Activated CD4-positive, CD25-positive, alpha-beta regulatory T cell treated with anti-CD3 and anti-CD28 coated beads, Interleukin-2, amount 50 U/mL, for 24 hours (primary cell): ENCODE measurements at regions not wholly inside any gene's neighbourhood (a gene's known extent, or its start where the extent isn't known, plus 50 kb on each side); places are given as distances from the start of the nearest gene placed in this dataset.

Experiments
- ATAC-seq, 2 donors: fragments of 150-1000 bp; cut with Tn5 transposase; one replicate each; pipeline ENCODE4 v1.10.0; 2021; ENCODE audit warnings: mild to moderate bottlenecking in 1 of 2, moderate library complexity in 1 of 2

DNA sequence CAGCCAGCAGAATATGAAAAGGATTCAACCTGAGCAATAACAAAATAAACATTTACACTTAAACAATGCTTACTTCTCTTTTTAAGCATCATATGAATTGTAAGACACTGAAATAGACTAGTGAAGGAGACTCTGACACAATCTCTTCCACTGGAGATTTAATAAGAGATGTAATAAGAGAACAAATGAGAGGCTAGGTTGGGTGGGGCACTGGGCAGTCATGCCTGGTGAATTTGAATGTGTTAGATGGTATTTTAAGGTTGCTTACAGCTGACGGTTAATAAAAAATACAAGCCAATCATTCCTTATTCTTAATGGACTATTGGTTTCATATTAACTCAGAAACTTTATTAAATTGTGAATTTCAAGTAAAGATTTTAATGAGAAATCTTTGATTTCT lies 105.9 kb upstream of the TARS1 start:
- ATAC-seq: no peak

DNA sequence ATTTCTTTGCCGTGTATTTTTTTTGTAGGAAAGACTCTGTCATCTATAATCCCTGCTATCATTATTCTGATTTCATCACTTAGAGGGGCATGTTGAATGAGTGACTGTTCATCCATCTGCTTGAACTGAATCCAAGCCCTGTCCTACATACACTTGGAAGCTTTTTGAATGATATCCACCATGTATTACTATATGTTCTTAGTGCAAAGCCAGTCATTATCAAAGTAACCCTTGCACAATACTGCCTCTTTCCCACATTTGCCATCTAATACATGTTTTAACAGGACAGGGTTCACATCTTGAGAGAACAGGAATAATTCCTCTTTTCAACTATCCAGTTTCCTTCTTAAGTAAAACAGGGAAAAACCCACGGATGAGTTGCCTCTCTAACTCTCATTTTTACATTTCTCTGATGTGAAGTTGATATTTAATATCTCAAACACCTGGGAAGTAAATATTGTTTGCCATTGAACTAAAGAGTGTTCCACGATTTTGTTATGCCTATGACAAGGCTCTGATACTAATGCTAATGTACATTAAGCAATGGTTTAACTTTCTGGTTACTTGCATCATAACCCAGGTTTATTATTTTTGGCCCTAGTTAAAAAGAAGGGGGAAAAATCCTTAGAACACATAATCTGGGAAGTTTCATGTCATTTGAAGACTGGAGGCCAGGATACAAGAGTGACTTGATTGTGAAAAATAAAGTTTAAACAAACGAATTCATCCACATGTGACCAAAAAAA lies 103.7 kb upstream of the TARS1 start:
- no peak for ATAC-seq

DNA sequence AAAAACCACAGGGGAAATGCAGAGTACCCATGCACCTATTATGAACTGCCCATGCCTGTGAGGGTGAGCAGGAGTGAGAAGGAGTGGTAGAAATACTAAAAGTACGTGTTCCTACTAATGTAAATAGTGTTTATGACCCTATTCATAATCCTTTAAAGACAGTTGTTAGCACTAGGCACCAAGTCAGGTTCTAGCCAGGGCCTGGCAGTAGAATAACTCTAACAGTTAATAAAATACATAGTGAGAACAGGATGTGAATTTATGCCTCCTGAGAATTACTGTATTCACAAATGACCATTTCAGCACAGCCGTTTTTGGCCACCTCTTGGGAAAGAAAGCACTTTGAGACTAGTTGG lies 103.2 kb upstream of the TARS1 start:
- no peak for ATAC-seq

DNA sequence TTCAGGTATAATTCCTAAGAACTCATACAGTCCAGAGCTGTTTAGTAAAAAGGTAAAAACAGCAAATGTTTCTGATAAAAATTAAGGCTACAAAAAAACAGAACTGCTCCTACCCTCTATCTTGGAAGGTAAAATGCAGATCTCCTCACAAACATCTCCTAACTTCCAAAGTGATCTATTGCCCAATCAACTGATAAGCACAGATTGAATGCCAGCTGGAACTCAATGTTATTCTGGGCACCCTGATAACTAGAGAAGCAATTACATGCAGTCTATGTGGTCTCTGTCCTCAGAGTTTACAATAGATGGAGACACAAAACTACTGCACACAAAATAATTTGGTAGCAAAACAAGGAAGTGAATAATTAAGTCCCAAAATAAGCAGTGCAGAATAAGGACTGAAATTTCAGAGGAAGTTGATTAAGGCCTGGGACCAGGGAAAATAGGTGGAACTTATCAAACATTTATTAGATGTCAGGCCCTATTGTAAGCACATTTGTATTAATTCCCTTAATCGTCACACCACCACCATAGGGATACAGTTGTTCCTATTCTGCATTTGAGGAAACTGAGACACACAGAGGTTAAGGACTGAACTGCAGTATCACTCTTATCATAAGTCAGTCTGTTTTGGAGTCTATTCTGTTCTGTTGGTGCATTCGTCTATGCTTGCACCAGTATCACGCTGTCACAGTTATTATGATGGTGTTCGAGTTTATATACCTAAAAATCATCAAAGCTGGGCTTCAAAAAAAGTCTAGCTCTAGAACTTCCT lies 102.2 kb upstream of the TARS1 start:
- ATAC-seq: no peak

DNA sequence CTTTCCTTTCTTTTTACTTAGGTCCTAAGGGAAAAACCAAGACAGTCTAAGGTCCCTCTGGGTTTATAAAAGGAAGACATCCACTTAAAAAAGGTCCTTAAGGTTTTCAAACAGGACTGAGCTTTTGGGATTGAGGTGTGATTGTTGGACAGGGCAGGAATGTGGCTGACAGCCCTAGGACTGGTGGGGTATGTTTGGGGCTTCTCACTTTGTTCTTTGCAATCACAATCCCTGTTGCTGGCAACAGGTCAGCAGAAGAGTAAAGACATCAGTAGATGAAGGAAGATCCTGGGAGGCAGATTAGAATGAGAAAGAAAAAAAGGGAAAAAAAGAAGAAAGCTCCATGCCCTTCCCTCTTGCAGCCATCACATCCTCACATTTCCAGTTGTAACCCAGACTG lies 101.4 kb upstream of the TARS1 start:
- ATAC-seq: no peak

DNA sequence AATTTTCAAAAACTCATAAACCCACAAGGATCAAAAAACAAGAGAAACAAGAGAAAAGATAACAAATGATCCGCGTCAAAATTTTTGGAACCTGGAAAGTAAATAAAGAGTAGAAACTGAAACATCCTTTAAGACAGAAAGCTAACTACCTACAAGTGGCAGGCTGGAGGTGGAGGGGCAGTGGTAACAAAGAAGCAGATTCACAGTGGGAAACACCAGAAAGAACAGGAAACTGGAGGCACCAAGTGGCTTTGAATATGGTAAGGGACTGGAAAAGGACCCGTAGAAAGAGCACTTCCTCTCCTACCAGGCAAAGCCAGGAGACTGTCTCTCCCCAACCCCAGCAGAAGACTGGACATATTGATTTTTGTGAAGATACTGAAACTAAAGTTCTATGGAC lies 100.6 kb upstream of the TARS1 start:
- ATAC-seq: no peak

DNA sequence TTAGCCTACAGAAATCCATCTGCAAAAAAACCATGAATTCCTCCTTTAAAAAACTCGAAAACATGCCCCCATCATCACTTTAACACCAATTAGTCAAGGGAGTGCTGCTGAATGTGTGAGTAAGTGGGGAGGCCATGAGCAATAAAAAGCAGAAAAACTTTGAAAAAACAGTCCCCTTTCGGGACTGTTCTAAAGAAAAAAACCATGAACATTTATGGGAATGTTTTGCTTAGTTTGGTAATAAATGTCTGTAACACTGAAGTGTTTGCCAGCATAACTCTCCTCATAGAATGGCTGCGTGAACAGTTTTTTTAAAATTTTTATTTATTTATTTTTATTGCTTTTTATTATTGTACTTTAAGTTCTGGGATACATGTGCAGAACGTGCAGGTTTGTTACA lies 99.4 kb upstream of the TARS1 start:
- ATAC-seq: no peak

DNA sequence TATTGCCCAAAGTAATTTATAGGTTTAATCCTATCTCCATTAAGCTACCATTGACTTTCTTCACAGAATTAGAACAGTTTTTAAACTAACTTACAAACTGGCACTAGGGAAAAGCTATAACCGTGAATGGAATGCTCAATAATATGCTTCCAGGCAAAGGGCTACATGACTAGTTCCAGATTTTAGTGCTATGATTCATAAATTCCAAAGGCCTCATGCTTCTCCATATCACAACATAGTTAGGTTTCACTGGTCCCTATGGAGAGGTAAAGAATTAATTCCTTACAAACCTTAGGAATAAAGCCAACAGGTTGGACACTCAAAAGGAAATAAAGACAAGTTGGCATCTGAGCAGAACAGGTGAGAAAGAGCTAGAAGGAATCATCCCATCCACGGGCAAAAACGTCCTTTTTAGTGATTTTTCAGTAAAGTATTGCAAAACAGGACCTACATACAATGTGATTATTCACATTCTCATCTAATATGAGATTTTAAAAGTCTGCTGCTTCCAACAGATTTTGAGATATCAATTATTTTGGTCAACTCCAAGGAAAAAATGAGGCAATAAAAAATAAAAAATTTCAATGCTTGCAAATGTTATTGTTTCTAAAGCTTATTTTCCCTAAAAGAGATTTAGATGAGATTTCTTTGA lies 97.0 kb upstream of the TARS1 start:
- ATAC-seq: no peak

DNA sequence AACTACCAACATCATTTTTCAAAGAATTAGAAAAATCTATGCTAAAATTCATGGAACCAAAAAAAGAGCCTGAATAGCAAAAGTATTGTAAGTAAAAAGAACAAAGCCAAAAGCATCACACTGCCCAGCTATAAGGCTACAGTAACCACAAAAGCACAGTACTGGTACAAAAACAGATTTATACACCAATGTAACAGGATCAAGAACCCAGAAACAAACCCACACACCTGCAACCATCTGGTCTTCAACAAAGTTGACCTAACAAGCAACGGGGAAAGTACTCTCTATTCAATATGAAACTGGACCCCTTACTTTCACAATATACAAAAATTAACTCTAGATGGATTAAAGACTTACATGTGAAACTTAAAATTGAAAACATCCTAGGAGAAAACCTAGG lies 94.2 kb upstream of the TARS1 start:
- no peak for ATAC-seq

DNA sequence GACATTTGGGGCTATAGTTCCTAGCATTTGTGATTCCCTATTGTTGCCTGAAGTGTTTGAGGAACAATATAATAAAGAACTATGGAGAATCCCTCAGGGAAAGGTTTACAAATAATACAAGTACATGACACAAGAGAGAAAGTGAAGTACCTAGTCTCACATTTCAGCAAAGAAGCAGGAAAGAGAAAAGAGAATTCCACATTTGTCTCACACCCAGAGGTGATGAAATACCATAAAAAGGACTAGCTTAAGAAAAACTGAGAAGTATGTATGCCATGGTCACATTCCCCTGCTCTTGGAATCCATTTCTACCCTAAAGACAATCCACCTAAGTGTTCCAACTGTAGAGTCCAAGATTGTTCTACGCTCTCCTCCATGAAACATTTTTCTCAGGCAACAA lies 79.0 kb upstream of the TARS1 start:
- ATAC-seq: no peak

DNA sequence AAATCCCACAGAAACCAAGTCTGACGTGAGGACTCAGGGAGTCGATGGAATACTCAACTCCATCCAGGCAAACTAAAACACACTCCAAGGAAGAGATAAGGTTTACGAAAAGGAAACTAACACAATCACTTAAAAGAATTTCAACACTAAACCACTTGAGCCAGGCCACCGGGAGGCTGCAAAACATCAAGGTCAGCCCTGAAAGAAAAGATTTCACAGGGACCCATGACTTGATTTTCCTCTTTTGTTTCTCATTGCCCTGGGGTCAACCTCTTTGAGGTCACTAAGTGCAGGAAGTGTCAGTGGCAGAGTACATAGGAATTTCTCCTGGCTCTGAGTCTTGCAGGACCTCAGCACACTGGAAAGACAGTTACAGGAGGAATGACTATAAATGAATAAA lies 77.8 kb upstream of the TARS1 start:
- no peak for ATAC-seq

DNA sequence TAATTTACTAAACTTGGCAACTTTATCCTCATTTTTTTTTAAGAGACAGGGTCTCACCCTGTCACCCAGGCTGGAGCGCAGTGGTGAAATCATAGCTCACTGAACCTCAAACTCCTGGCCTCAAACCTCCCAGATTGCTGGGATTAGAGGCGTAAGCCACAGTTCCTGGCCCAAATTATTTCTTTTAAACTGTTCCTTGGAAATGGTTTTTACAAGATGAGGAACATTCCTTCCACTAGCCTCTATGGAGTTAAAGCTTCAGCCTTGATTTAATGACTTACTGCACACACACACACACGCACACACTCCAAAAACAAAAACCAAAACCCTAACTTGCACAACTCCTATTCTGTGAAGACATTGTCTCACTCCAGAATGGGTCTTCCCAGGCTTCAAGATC lies 77.2 kb upstream of the TARS1 start:
- ATAC-seq: no peak

DNA sequence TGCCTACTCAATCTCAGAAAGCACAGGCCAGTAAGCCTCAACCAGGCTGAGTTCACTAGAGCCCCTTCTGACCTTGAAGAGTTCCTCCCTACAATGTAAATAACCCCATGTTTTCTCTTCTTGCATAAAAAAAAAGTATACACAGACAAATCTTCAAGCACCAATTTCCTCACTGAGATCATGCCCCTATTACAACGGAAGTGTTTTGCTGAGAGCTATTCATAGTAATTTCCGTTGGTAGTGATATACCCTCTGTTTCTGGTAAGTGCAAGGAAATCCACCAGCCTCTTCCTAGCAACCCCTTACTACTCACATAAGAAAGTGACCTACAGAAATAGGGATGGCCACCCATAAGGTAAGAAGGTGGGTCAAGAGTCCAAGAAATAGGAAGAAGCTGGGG lies 76.4 kb upstream of the TARS1 start:
- ATAC-seq: no peak

DNA sequence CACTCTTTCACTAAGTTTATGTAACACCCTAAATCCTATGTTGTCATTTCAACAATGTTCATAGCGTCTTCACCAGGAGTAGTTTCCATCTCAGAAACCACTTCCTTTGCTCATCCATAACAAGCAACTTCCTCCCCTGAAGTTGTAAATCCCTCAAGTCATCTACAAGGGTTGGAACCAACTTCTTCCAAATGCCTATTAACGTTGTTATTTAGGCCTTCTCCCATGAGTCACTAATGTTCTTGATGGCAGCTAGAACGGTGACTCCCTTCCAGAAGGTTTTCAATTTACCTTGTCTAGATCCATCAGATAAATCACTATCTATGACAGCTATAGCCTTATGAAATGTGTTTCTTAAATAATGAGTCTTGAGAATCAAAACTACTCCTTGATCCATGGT lies 73.3 kb upstream of the TARS1 start:
- no peak for ATAC-seq

DNA sequence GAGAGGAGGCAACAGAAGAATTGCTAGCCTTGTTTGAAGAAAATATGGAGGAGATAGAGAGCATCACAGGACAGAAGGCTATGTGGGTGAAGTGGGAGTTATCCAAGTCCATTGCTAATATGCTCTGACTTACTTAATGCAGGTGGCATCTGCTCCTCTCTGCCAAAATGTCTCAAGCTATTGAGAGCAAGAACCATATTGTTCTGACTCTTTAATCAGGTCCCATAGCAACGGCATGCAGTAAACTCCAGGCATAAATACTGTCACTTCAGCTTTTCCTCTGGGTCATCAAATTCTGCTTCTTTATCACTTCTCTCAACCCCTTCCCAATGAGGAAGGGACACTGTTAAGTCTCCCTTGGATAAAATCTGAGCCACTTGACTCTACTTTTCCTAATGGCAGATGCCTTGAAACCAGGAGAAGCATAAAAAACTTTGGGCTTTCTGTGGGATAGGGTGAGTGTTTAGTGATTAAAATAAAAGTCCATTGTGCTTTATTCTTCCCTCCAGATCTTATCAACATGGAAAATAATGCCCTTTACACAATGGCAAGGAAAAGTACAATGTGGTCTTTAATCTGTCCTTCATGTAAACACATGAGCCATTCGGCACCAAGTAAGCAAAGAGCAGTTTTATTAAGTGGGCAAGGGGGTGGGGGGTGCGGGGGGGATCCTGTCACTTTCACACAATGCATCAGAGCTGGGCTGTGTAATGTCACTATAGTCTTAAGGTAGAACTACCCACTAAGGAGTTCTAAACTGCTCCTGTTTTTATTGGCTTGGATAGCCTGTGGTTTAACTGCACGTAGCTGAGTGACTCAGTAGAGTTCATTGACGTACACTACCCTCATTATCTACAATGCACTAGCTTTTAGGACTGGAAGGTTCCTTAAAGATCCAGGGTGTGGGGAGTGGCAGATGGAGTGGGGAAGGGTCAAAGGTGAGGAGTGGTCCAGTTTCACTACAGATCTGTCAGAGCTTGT lies 71.0 kb upstream of the TARS1 start:
- ATAC-seq: no peak

DNA sequence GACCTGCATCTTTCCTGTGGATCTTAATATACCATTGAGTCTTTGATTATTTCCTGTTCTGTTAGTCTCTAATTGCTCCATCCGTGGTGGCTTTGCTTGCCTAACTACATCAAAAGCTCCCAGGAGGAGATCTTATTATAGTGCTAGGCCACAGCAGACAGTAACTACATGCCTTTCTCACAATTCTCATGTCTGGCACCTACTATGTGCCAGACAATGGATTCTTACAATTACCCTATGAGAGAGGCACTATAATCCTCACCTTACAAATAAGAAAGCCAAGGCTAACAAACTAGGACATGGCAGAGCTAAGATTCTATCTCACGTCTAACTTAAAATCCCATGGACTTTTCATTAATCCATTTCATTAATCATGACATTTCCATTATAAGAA lies 70.3 kb upstream of the TARS1 start:
- no peak for ATAC-seq

DNA sequence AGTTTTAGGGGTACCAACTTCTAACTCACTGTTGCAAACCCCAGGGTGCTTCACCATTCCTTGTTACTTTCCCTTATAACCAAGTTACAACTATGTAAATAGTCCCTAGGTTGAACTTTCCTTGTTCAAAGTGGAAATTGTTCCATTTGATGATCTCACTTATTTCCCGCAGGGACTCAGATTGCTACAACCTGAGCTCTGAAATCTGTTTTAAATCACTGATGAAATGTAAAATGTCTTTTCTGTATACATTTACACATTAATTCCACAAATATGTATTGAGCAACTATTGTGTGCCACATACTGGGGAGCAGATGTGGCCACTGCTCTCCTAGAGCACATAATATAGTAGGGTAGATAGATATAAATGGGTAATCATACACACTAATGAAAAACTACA lies 69.1 kb upstream of the TARS1 start:
- no peak for ATAC-seq

DNA sequence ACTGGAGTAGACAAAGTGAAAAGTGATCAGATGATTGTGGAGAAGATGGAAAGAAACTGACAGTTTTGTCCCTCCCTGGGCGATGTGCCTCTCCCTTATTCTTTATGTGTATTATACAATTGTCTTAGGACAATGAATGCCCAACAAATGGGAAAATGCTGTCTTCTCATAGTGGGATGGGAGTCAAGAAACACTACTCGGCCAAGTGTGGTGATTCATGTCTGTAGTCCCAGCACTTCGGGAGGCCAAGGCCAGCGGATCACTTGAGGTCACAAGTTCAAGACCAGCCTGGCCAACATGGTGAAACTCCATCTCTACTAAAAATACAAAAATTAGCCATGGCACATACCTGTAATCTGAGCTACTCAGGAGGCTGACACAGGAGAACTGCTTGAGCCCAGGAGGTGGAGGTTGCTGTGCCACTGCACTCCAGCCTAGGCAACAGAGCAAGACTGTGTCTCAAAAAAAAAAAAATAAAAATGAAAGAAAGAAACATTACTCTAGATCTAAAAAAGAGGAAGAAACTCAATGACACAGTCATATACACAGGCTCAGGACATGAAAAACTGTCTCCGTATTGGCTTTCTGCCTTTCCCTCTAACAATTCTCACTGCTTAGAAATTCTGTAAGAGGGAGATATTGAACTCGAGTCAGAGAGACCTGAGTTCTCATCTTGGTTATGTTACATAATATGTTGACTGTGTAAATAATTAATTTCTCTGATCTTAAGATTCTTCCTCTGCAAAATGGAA lies 67.9 kb upstream of the TARS1 start:
- no peak for ATAC-seq

DNA sequence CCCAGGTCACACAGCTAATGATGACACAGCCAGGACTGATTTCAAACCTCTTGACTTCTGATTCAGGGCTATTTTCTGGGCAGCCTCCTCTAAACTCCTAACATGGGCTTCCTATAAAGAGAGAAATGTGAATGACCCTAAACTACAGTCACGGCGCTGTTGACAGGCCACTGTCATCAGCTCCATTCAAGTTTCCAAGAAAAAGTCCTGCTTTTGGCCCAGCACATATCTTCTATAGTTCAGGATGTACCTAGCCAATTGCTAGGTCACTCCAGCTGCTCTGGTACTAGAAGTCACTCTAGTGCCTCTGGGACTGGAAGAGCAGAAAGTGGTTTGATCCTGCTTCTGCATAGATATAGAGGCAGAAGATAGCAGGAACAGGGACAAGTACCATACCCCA lies 64.9 kb upstream of the TARS1 start:
- ATAC-seq: no peak

DNA sequence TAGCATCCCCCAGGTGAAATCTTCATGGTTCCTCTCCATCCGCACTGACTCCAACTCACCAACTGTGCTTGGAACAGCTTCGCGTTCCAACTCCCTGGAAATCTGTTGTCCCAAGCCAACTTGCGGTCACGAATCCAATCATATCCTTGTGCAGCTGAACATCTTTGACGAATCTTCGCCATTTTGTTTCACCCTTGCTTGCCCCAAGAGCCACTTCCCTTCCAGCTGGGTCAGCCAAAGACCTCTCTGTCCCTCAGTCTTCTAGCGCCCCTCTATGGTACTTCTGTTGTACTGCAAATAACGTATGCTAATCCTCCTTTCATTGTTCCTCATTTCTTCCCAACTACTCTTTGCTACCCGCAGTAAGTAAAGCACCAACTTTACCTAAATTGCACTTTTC lies 61.0 kb upstream of the TARS1 start:
- no peak for ATAC-seq

DNA sequence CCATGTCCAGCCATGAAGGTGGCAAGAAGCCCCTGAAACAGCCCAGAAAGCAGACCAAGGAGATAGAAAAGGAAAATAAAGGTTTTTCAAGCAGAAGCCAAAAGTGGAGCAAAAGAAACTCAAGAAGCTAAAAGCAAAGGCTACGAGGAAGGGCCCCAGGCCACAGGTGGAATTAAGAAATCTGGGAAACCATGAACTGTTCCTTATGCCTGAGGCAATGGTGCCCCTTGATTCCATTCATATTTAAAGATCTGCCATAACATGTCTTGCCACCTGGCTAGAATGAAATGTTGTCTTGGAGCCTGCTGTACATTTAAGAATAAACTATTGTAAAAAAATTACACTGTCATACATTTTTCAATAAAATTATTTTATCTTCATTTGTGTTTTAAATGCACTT lies 59.5 kb upstream of the TARS1 start:
- no peak for ATAC-seq
